ENCODE measurements at regions not wholly inside any gene's neighbourhood (a gene's known extent, or its start where the extent isn't known, plus 50 kb on each side); places are given as distances from the start of the nearest gene placed in this dataset.

DNA sequence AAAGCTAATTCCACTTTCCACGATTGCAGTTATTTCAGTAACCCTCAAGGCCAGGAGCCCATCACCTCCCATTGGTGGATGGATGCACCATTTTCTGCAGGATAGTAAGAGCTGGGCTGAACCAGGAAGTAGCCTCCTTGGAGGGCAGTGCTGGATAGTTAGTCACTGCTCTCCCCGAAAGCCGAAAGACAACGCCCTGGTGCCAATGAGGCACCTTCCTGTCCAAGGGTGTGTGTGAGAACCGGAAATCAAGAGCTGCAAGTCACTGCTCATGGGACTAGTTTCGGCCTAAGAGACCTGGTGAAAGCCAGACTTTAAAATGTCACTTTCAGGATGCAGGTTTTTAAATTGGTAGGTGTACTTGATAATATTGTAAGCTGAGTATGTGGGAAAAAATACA is 203.8 kb upstream of the HS3ST1 start:
- intact Hi-C loops (cut with micrococcal nuclease; ENCODE audit: unreplicated experiment): loop anchor here (1.0 to 10.0 kb wide), 3 partner anchors 37 to 84 kb away; no protein-coding TSS in a partner anchor
- H3K4me1 ChIP-seq (replicated peaks; ENCODE audit: insufficient read depth): peaks cover 72% of the 10 kb centered on the region
- POLR2A ChIA-PET (ENCODE audit: unreplicated experiment): interaction anchor here (0.5 to 0.6 kb wide), 2 partner anchors 65 to 93 kb away, joined by 7 to 19 read pairs; no protein-coding TSS in a partner anchor

DNA sequence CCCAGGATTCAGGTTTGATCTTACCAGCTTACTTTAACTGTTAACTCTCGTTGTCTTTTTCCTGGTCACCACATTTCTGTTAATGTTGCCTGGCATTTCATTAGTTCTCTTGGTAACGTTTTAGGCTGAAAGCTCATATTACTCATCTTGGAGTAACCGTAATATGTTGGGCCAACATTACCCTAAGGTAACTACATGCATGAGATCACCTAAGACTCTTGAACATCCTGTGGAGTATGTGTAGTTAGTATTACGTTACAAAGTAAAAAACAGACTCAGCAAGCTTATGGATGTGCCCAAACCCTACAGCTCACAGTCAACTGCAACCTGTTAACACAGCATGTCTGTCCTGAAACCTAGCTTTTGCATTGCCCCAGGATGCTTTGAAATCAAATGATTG is 203.3 kb upstream of the HS3ST1 start:
- Histone ChIP-seq H3K9me2 (ENCODE audit: insufficient read depth) (no peaks in the 10 kb centered on the region), H3K79me2 (ENCODE audit: low read depth) (no peaks in the 10 kb centered on the region), H3K4me2 (no peak overlapping the region), H3K4me1 (replicated peaks; ENCODE audit: insufficient read depth) (peaks cover 77% of the 10 kb centered on the region), H3K9me3 (ENCODE audit: insufficient read depth, low read depth) (peaks cover 8% of the 10 kb centered on the region; the same call in 1 of the 2 replicates), H3K4me3 (no peak overlapping the region), H3K27me3 (ENCODE audit: insufficient read depth, low read depth) (no peaks in the 10 kb centered on the region), H3K27ac (peak overlapping the region; percentile 44; the same call in 1 of the 2 replicates), H3F3A (ENCODE audit: insufficient read depth, low read depth) (peaks cover 41% of the 10 kb centered on the region), H2AFZ (no peak overlapping the region), H4K20me1 (ENCODE audit: insufficient read depth) (no peaks in the 10 kb centered on the region), H3K36me3 (ENCODE audit: low read depth) (no peaks in the 10 kb centered on the region)
- no TSS peak for BruUV-seq (replicated peaks)
- no peak for DNase-seq
- TF ChIP-seq, protein P1, sequence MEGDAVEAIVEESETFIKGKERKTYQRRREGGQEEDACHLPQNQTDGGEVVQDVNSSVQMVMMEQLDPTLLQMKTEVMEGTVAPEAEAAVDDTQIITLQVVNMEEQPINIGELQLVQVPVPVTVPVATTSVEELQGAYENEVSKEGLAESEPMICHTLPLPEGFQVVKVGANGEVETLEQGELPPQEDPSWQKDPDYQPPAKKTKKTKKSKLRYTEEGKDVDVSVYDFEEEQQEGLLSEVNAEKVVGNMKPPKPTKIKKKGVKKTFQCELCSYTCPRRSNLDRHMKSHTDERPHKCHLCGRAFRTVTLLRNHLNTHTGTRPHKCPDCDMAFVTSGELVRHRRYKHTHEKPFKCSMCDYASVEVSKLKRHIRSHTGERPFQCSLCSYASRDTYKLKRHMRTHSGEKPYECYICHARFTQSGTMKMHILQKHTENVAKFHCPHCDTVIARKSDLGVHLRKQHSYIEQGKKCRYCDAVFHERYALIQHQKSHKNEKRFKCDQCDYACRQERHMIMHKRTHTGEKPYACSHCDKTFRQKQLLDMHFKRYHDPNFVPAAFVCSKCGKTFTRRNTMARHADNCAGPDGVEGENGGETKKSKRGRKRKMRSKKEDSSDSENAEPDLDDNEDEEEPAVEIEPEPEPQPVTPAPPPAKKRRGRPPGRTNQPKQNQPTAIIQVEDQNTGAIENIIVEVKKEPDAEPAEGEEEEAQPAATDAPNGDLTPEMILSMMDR (conservative IDR thresholded peaks at IDR 0.05): no peak
- TF ChIP-seq EZH2 (IDR thresholded peaks at IDR 0.05; ENCODE audit: low read depth): no peak
- CTCF ChIA-PET: interaction anchor here (1.1 kb wide), 1 partner anchor 196 kb away, joined by 3 read pairs; no protein-coding TSS in a partner anchor
- POLR2A ChIA-PET (ENCODE audit: unreplicated experiment): no interaction called here
- intact Hi-C loops (cut with micrococcal nuclease; ENCODE audit: unreplicated experiment): loop anchor here (1.0 to 10.0 kb wide), 3 partner anchors 37 to 84 kb away; no protein-coding TSS in a partner anchor

More for the DNA sequence above, 203.8 kb upstream of the HS3ST1 start:
- Histone ChIP-seq H3F3A (ENCODE audit: insufficient read depth, low read depth) (peaks cover 41% of the 10 kb centered on the region), H2AFZ (no peak overlapping the region), H3K27ac (peak overlapping the region; percentile 44), H3K9me2 (ENCODE audit: insufficient read depth) (no peaks in the 10 kb centered on the region), H3K9me3 (ENCODE audit: insufficient read depth, low read depth) (peaks cover 11% of the 10 kb centered on the region; the same call in 1 of the 2 replicates), H3K36me3 (ENCODE audit: low read depth) (no peaks in the 10 kb centered on the region), H3K4me3 (no peak overlapping the region), H3K4me2 (no peak overlapping the region), H3K79me2 (ENCODE audit: low read depth) (no peaks in the 10 kb centered on the region), H4K20me1 (ENCODE audit: insufficient read depth) (no peaks in the 10 kb centered on the region), H3K27me3 (ENCODE audit: insufficient read depth, low read depth) (no peaks in the 10 kb centered on the region)
- CTCF ChIA-PET: interaction anchor here (1.1 kb wide), 1 partner anchor 197 kb away, joined by 3 read pairs; no protein-coding TSS in a partner anchor
- TF ChIP-seq, protein P1 (conservative IDR thresholded peaks at IDR 0.05): no peak
- TF ChIP-seq EZH2 (IDR thresholded peaks at IDR 0.05; ENCODE audit: low read depth): no peak
- DNase-seq: peak; percentile 55 to 66
- BruUV-seq (replicated peaks): no TSS peak

DNA sequence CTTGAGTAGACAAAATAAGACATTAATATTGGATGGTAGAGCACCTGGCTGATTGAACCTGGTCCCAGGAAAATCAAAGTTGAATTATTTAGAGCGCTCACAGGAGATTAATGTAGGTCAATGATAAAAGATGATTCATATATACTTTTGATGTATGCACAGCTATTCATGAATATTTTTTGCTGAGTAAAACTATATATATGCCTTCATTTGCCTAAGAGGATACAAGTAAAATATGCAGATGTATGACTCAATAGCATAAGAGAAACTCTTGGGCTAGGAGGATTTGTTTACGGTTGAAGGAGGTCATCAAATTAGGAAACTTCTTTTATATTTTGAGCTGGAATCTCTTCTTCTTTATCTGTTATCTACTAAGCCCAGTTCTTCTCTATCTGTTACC is 202.7 kb upstream of the HS3ST1 start:
- Histone ChIP-seq H3K27me3 (ENCODE audit: insufficient read depth, low read depth) (no peaks in the 10 kb centered on the region), H4K20me1 (ENCODE audit: insufficient read depth) (no peaks in the 10 kb centered on the region), H3K9me2 (ENCODE audit: insufficient read depth) (no peaks in the 10 kb centered on the region), H3F3A (ENCODE audit: insufficient read depth, low read depth) (peaks cover 46% of the 10 kb centered on the region), H2AFZ (no peak overlapping the region), H3K36me3 (ENCODE audit: low read depth) (no peaks in the 10 kb centered on the region), H3K79me2 (ENCODE audit: low read depth) (no peaks in the 10 kb centered on the region), H3K4me3 (no peak overlapping the region), H3K4me2 (no peak overlapping the region), H3K27ac (no peak overlapping the region), H3K9me3 (ENCODE audit: insufficient read depth, low read depth) (peaks cover 8% of the 10 kb centered on the region; the same call in 1 of the 2 replicates), H3K4me1 (replicated peaks; ENCODE audit: insufficient read depth) (peaks cover 78% of the 10 kb centered on the region)
- POLR2A ChIA-PET (ENCODE audit: unreplicated experiment): interaction anchor here (0.6 kb wide), 1 partner anchor 135 kb away, joined by 3 read pairs; no protein-coding TSS in a partner anchor
- BruUV-seq (replicated peaks): no TSS peak
- intact Hi-C loops (cut with micrococcal nuclease; ENCODE audit: unreplicated experiment): loop anchor here (10.0 kb wide), 1 partner anchor 47 kb away; no protein-coding TSS in a partner anchor
- CTCF ChIA-PET: no interaction called here
- no peak for DNase-seq
- TF ChIP-seq, protein P1 (conservative IDR thresholded peaks at IDR 0.05): no peak
- no peak for TF ChIP-seq EZH2 (IDR thresholded peaks at IDR 0.05; ENCODE audit: low read depth)

All from PC-9 (cell line).